ENCODE measurements at regions not wholly inside any gene's neighbourhood (a gene's known extent, or its start where the extent isn't known, plus 50 kb on each side); places are given as distances from the start of the nearest gene placed in this dataset.

- no peak overlapping the region for H3K27ac ChIP-seq
- intact Hi-C loops (cut with DNase I), result no loop called here
Observed at GRCh38 chr1:59014827-59015226, 231.0 kb upstream of the JUN start.

GRCh38 chr1:59015708-59016107 is 231.9 kb upstream of the JUN start:
- ATAC-seq, result peak in 1 of 4 donors; percentile 25
- Histone ChIP-seq H3K9me3 (no peaks in the 10 kb centered on the region), H3K36me3 (no peaks in the 10 kb centered on the region), H3K4me3 (no peak overlapping the region), H3K27ac (no peak overlapping the region), H3K27me3 (no peaks in the 10 kb centered on the region), H3K4me1 (peaks cover 0 to 5% (median 0%) of the 10 kb centered on the region in 4 donors)
- intact Hi-C loops (cut with DNase I), result no loop called here
- peak in 1 of 3 donors; percentile 23 for DNase-seq
- TF ChIP-seq POLR2A (IDR thresholded peaks at IDR 0.05) (no peak), CTCF (IDR thresholded peaks at IDR 0.05) (no peak)
- WGBS (ENCODE audit: insufficient coverage, low coverage, low lambda C conversion rate, missing lambda C conversion rate), result 40% methylated on average over 3 of the region's 4 CpGs

More at GRCh38 chr1:59014827-59015226, 231.0 kb upstream of the JUN start:
- WGBS (ENCODE audit: insufficient coverage, low coverage, low lambda C conversion rate, missing lambda C conversion rate), result no CpG with 5 or more reads among the region's 2 CpGs
- ATAC-seq (no peak), DNase-seq (no peak)
- Histone ChIP-seq H3K4me1 (peaks cover 0 to under 1% (median 0%) of the 10 kb centered on the region in 4 donors), H3K9me3 (no peaks in the 10 kb centered on the region), H3K27me3 (no peaks in the 10 kb centered on the region), H3K36me3 (no peaks in the 10 kb centered on the region), H3K4me3 (no peak overlapping the region)
- TF ChIP-seq CTCF (IDR thresholded peaks at IDR 0.05) (no peak), POLR2A (IDR thresholded peaks at IDR 0.05) (no peak)

GRCh38 chr1:59016390-59016789 is 232.5 kb upstream of the JUN start:
- no peak overlapping the region for H3K27ac ChIP-seq
- intact Hi-C loops (cut with DNase I), result no loop called here

GRCh38 chr1:59017501-59018231 is 233.8 kb upstream of the JUN start:
- H3K4me3 ChIP-seq, result no peak overlapping the region
- H3K36me3 ChIP-seq, result no peaks in the 10 kb centered on the region
- H3K27me3 ChIP-seq, result no peaks in the 10 kb centered on the region
- intact Hi-C loops (cut with DNase I), result no loop called here
- DNase-seq, result no peak
- no peak for TF ChIP-seq CTCF (IDR thresholded peaks at IDR 0.05)
- TF ChIP-seq POLR2A (IDR thresholded peaks at IDR 0.05), result no peak
- H3K4me1 ChIP-seq, result peaks cover 0 to 5% (median 2%) of the 10 kb centered on the region in 4 donors
- H3K9me3 ChIP-seq, result no peaks in the 10 kb centered on the region
- H3K27ac ChIP-seq, result no peak overlapping the region
- ATAC-seq, result no peak
- WGBS (ENCODE audit: insufficient coverage, low coverage, low lambda C conversion rate, missing lambda C conversion rate), result 88% methylated on average over 8 of the region's 8 CpGs

More at GRCh38 chr1:59016390-59016789, 232.5 kb upstream of the JUN start:
- Histone ChIP-seq H3K4me1 (peaks cover 0 to 5% (median 0%) of the 10 kb centered on the region in 4 donors), H3K4me3 (no peak overlapping the region), H3K27me3 (no peaks in the 10 kb centered on the region), H3K9me3 (no peaks in the 10 kb centered on the region), H3K36me3 (no peaks in the 10 kb centered on the region)
- TF ChIP-seq CTCF (IDR thresholded peaks at IDR 0.05) (no peak), POLR2A (IDR thresholded peaks at IDR 0.05) (no peak)
- ATAC-seq (no peak), DNase-seq (no peak)
- WGBS (ENCODE audit: insufficient coverage, low coverage, low lambda C conversion rate, missing lambda C conversion rate), result 100% methylated on average over 2 of the region's 2 CpGs
